ENCODE measurements at regions not wholly inside any gene's neighbourhood (a gene's known extent, or its start where the extent isn't known, plus 50 kb on each side); places are given as distances from the start of the nearest gene placed in this dataset.

GRCh38 chr16:73951481-73951880 is 345.1 kb upstream of the PSMD7 start:
- ATAC-seq (no peak), DNase-seq (ENCODE audit: low read depth, low spot score) (no peak), FAIRE-seq (no peak)
- no peak overlapping the region for H3K4me2 ChIP-seq (ENCODE audit: control insufficient read depth, insufficient read depth)
- H3K9me3 ChIP-seq (replicated peaks; ENCODE audit: control insufficient read depth, insufficient read depth, low read length) = no peaks in the 10 kb centered on the region
- H3K4me3 ChIP-seq = no peak overlapping the region
- H3K79me2 ChIP-seq (ENCODE audit: control insufficient read depth, insufficient read depth, low read length) = no peaks in the 10 kb centered on the region
- ChIA-PET RAD21 (ENCODE audit: unreplicated experiment) (no interaction called here), POLR2A (no interaction called here), CTCF (interaction anchor here (0.6 kb wide), 1 partner anchor 381 kb away, joined by 3 read pairs; no protein-coding TSS in a partner anchor), SMC1A (ENCODE audit: uncharacterized antibody, unreplicated experiment) (no interaction called here)
- H3K27ac ChIP-seq (ENCODE audit: control insufficient read depth, insufficient read depth) = no peak overlapping the region
- no peaks in the 10 kb centered on the region for H3K27me3 ChIP-seq (replicated peaks in 1 of 2; ENCODE audit: control insufficient read depth in 2 of 2, insufficient read depth in 2 of 2, low read length in 1 of 2)
- no TSS peak for BruUV-seq (replicated peaks)
- H3K9ac ChIP-seq (ENCODE audit: control insufficient read depth, insufficient read depth, low read length) = no peak overlapping the region
- TF ChIP-seq SMAD1 (IDR thresholded peaks at IDR 0.05; ENCODE audit: low read depth, partially characterized antibody) (no peak), HDAC2 (IDR thresholded peaks at IDR 0.05) (no peak), NRF1 (conservative IDR thresholded peaks at IDR 0.05; ENCODE audit: low read depth, low read length) (no peak), CBFB (IDR thresholded peaks at IDR 0.05; ENCODE audit: low read depth) (no peak), MEF2B (IDR thresholded peaks at IDR 0.05; ENCODE audit: partially characterized antibody, poor library complexity, severe bottlenecking) (no peak), CUX1 (IDR thresholded peaks at IDR 0.05; ENCODE audit: insufficient replicate concordance, low read depth, low read length) (no peak), ZZZ3 (IDR thresholded peaks at IDR 0.05; ENCODE audit: control insufficient read depth, insufficient read length, low read depth) (no peak)
- in situ Hi-C loops (cut with MboI) (loop anchor here (10.0 kb wide), 1 partner anchor 1827 kb away; no protein-coding TSS in a partner anchor), intact Hi-C loops (cut with micrococcal nuclease; ENCODE audit: unreplicated experiment) (no loop called here)
- WGBS (ENCODE audit: insufficient coverage, insufficient replicate concordance, low lambda C conversion rate, missing lambda C conversion rate) = 16% methylated on average over 3 of the region's 3 CpGs
- H2AFZ ChIP-seq (ENCODE audit: control insufficient read depth, low read depth, low read length) = no peak overlapping the region
- H3K4me1 ChIP-seq (ENCODE audit: control insufficient read depth, insufficient read depth, low read length) = no peaks in the 10 kb centered on the region
- H4K20me1 ChIP-seq (ENCODE audit: control insufficient read depth, insufficient read depth) = no peaks in the 10 kb centered on the region
- H3K36me3 ChIP-seq (ENCODE audit: control insufficient read depth in 2 of 2, insufficient read depth in 2 of 2, low read length in 1 of 2) = no peaks in the 10 kb centered on the region
